Activated CD4-positive, alpha-beta T cell treated with anti-CD3 and anti-CD28 coated beads, Interleukin-2, amount 50 U/mL, for 4 hours (primary cell): ENCODE measurements at regions not wholly inside any gene's neighbourhood (a gene's known extent, or its start where the extent isn't known, plus 50 kb on each side); places are given as distances from the start of the nearest gene placed in this dataset.
A peak's percentile ranks its signal among the peaks of the same experiment; 100 is the strongest.

Experiments used
- DNase-seq, 2 experiments: peaks; one replicate each; pipeline ENCODE4 v3.0.0-alpha.2; 2020

GRCh38 chr5:124663101-124663506, 83.3 kb downstream of the ZNF608 start:
- no peak for DNase-seq

GRCh38 chr5:124662181-124662781, 84.2 kb downstream of the ZNF608 start:
- no peak for DNase-seq

GRCh38 chr5:124661317-124662141, 84.9 kb downstream of the ZNF608 start:
- DNase-seq: no peak

GRCh38 chr5:124660229-124661093, 86.0 kb downstream of the ZNF608 start:
- DNase-seq: no peak

GRCh38 chr5:124659798-124660197, 86.6 kb downstream of the ZNF608 start:
- no peak for DNase-seq

- no peak for DNase-seq
Observed at GRCh38 chr5:124658867-124659557, 87.4 kb downstream of the ZNF608 start.

GRCh38 chr5:124655921-124656511, 90.4 kb downstream of the ZNF608 start:
- DNase-seq: no peak

GRCh38 chr5:124655251-124655917, 91.1 kb downstream of the ZNF608 start:
- no peak for DNase-seq

- DNase-seq: no peak
Observed at GRCh38 chr5:124654418-124654817, 92.0 kb downstream of the ZNF608 start.

- DNase-seq: no peak
Observed at GRCh38 chr5:124653666-124654065, 92.8 kb downstream of the ZNF608 start.

GRCh38 chr5:124652892-124653441, 93.5 kb downstream of the ZNF608 start:
- DNase-seq: no peak

- no peak for DNase-seq
Observed at GRCh38 chr5:124652514-124652819, 94.0 kb downstream of the ZNF608 start.

- DNase-seq: no peak
Observed at GRCh38 chr5:124651663-124652513, 94.6 kb downstream of the ZNF608 start.

- DNase-seq: no peak
Observed at GRCh38 chr5:124650951-124651662, 95.3 kb downstream of the ZNF608 start.

- no peak for DNase-seq
Observed at GRCh38 chr5:124650147-124650561, 96.3 kb downstream of the ZNF608 start.

- peak; percentile 19 to 28 for DNase-seq
Observed at GRCh38 chr5:124649491-124650146, 96.8 kb downstream of the ZNF608 start.

GRCh38 chr5:124648902-124649467, 97.5 kb downstream of the ZNF608 start:
- no peak for DNase-seq

- no peak for DNase-seq
Observed at GRCh38 chr5:124647352-124647751, 99.1 kb downstream of the ZNF608 start.

- no peak for DNase-seq
Observed at GRCh38 chr5:124645396-124645795, 101.0 kb downstream of the ZNF608 start.
